C4-2B (cell line): ENCODE measurements at regions not wholly inside any gene's neighbourhood (a gene's known extent, or its start where the extent isn't known, plus 50 kb on each side); places are given as distances from the start of the nearest gene placed in this dataset.

Experiments used
- CTCF ChIP-seq: fragments of 450-650 bp; conservative IDR thresholded peaks from 2 replicates; pipeline ENCODE4 v1.5.1; 2017; ENCODE audit warnings: mild to moderate bottlenecking
- ZFX ChIP-seq: fragments of 450-650 bp; IDR thresholded peaks from 2 replicates; pipeline ENCODE4 v1.6.1; 2017

GRCh38 chr11:21883354-21883753 lies 309.5 kb upstream of the ANO5 start:
- no peak for TF ChIP-seq CTCF
- no peak for TF ChIP-seq ZFX
